ENCODE measurements at regions not wholly inside any gene's neighbourhood (a gene's known extent, or its start where the extent isn't known, plus 50 kb on each side); places are given as distances from the start of the nearest gene placed in this dataset.
"Not testable (repeated sequence)": the region's sequence is repeated elsewhere in the genome, so short reads cannot be mapped to it uniquely, and the experiment has no call there.

DNA sequence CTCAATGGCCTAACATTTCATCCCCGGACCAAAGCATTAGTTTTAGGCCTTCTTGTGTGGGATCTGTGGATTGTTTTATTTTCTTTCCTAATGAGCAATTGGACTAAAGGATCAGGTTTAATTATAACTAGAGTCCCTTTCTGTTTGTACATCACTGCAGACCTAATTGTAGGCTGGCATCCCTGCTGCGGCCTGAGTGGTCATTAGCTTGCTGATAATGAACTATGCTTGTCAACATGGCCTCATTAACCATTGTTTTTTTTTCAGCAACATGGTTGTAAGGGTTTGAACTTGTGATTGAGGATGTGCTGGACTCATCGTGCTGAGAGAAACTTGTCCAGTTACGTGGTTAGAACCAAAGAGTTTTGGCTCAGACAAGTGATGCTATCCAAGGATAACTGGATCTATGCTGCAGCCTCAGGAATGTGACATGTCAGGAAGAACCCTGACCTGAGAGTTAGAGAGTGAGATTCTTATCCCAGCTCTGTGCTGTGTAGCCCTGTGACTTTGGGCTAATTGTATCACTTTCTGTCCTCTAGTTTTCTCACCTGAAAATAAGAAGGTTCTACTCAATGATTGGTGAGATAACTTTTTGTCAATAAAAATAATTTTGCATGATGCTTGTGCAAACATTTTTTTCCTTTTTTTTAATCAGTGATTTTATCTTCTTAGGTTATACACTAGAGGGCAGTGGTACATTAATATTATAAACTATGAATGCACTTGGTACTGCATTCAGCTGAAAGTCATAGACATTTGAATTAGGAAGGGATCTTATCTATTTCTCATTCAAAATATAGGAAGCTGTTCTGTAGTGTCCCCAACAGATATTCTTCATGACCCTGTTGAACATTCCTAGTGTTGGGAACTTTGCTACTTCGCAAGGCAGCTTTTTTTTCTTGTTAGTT is 140.9 kb downstream of the RNF144B start:
- Histone ChIP-seq H3K27me3 (ENCODE audit: insufficient read depth, low read length) (0 out of 2 replicates have a peak, but pooled peaks cover 3% of the 10 kb centered on the region), H3K4me3 (ENCODE audit: low read depth, low read length) (no peak overlapping the region), H3K79me2 (ENCODE audit: control insufficient read depth, insufficient read depth, low read length, unreplicated experiment) (no peaks in the 10 kb centered on the region), H2AFZ (ENCODE audit: low read length, unreplicated experiment) (no peak overlapping the region), H3K36me3 (ENCODE audit: insufficient read depth, low read length) (no peaks in the 10 kb centered on the region), H3K4me1 (ENCODE audit: control insufficient read depth, insufficient read depth, low read length, unreplicated experiment) (no peaks in the 10 kb centered on the region), H3K27ac (ENCODE audit: low read depth, low read length) (no peak overlapping the region)

DNA sequence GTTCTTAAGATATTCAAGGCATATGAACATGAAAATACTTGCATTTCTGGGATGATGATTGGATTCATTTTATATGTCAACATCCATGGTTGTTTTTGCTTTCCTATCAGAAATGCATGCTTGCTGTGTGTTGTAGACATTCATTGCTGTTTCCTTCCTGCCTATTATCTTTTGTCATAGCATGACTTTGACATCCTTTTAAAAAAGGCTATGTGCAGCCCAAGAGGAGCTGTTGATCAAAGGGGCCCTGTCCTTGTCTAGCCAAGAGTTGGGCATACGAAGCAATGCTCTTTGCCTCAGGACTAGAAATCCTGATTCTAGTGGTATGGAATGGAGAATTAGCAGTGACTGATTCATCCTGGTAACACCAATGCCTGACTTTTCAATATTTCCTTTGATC is 143.1 kb downstream of the RNF144B start:
- Histone ChIP-seq H3K27ac (ENCODE audit: low read depth, low read length) (no peak overlapping the region), H3K79me2 (ENCODE audit: control insufficient read depth, insufficient read depth, low read length, unreplicated experiment) (no peaks in the 10 kb centered on the region), H3K27me3 (ENCODE audit: insufficient read depth, low read length) (peaks cover 10% of the 10 kb centered on the region), H3K36me3 (ENCODE audit: insufficient read depth, low read length) (no peaks in the 10 kb centered on the region), H3K4me3 (ENCODE audit: low read depth, low read length) (no peak overlapping the region), H3K4me1 (ENCODE audit: control insufficient read depth, insufficient read depth, low read length, unreplicated experiment) (no peaks in the 10 kb centered on the region), H2AFZ (ENCODE audit: low read length, unreplicated experiment) (no peak overlapping the region)

- Histone ChIP-seq H3K27me3 (ENCODE audit: insufficient read depth, low read length) (peaks cover 29% of the 10 kb centered on the region), H2AFZ (ENCODE audit: low read length, unreplicated experiment) (no peak overlapping the region), H3K79me2 (ENCODE audit: control insufficient read depth, insufficient read depth, low read length, unreplicated experiment) (no peaks in the 10 kb centered on the region), H3K36me3 (ENCODE audit: insufficient read depth, low read length) (no peaks in the 10 kb centered on the region), H3K27ac (ENCODE audit: low read depth, low read length) (no peak overlapping the region), H3K4me3 (ENCODE audit: low read depth, low read length) (no peak overlapping the region), H3K4me1 (ENCODE audit: control insufficient read depth, insufficient read depth, low read length, unreplicated experiment) (no peaks in the 10 kb centered on the region)
Observed at GRCh38 chr6:18532139-18532538, 145.0 kb downstream of the RNF144B start.

DNA sequence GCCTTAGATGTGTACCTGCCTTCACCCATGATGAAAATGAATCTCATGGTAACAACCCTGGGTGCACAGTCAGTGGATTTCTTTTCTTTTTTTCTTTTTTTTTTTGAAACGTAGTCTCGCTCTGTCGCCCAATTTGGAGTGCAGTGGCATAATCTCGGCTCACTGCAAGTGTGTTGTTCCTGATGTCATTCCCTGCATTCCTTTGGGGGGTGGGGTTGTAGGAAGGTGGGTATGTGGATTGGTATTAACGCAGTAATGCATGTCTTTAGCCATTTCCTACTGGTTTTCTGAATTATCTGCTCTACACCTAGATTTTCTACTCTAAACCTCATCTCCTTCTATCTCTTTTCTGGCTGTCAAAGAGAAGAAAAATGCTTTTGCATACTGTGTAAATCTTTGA is 146.6 kb downstream of the RNF144B start:
- Histone ChIP-seq H3K27ac (ENCODE audit: low read depth, low read length) (no peak overlapping the region), H2AFZ (ENCODE audit: low read length, unreplicated experiment) (no peak overlapping the region), H3K4me1 (ENCODE audit: control insufficient read depth, insufficient read depth, low read length, unreplicated experiment) (no peaks in the 10 kb centered on the region), H3K4me3 (ENCODE audit: low read depth, low read length) (no peak overlapping the region), H3K27me3 (ENCODE audit: insufficient read depth, low read length) (peaks cover 41% of the 10 kb centered on the region), H3K79me2 (ENCODE audit: control insufficient read depth, insufficient read depth, low read length, unreplicated experiment) (no peaks in the 10 kb centered on the region), H3K36me3 (ENCODE audit: insufficient read depth, low read length) (no peaks in the 10 kb centered on the region)

DNA sequence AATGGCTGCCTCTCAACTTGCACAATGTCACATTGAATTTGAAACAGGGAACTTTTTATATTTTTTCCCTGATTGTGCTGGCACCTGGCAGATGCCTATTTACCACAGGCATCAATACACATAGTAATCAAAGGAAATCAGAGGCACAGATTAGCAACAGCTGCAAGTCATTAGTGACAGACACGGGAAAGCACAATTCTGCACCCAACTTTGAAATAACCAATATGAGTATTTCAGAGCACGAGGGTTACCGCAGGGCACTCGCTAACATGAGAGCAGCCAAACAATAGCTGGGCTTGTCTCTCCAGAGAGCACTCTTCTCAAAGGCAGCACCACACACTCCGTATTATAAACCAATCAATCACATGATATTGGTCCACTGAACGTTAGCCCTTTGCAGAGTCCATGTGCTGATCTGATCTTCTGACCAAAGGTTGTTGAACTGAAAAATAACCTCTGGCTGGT is 149.5 kb downstream of the RNF144B start:
- H3K27me3 ChIP-seq (ENCODE audit: insufficient read depth, low read length), result peaks cover 51% of the 10 kb centered on the region
- no peak overlapping the region for H3K4me3 ChIP-seq (ENCODE audit: low read depth, low read length)
- H3K4me1 ChIP-seq (ENCODE audit: control insufficient read depth, insufficient read depth, low read length, unreplicated experiment), result no peaks in the 10 kb centered on the region
- H3K27ac ChIP-seq (ENCODE audit: low read depth, low read length), result no peak overlapping the region
- H3K79me2 ChIP-seq (ENCODE audit: control insufficient read depth, insufficient read depth, low read length, unreplicated experiment), result no peaks in the 10 kb centered on the region
- H2AFZ ChIP-seq (ENCODE audit: low read length, unreplicated experiment), result no peak overlapping the region
- no peaks in the 10 kb centered on the region for H3K36me3 ChIP-seq (ENCODE audit: insufficient read depth, low read length)

GRCh38 chr6:18538315-18538714 is 151.2 kb downstream of the RNF144B start:
- no peak overlapping the region for H3K27ac ChIP-seq (ENCODE audit: low read depth, low read length)
- H3K27me3 ChIP-seq (ENCODE audit: insufficient read depth, low read length), result peaks cover 53% of the 10 kb centered on the region
- H2AFZ ChIP-seq (ENCODE audit: low read length, unreplicated experiment), result no peak overlapping the region
- no peak overlapping the region for H3K4me3 ChIP-seq (ENCODE audit: low read depth, low read length)
- H3K36me3 ChIP-seq (ENCODE audit: insufficient read depth, low read length), result no peaks in the 10 kb centered on the region
- no peaks in the 10 kb centered on the region for H3K4me1 ChIP-seq (ENCODE audit: control insufficient read depth, insufficient read depth, low read length, unreplicated experiment)
- no peaks in the 10 kb centered on the region for H3K79me2 ChIP-seq (ENCODE audit: control insufficient read depth, insufficient read depth, low read length, unreplicated experiment)

GRCh38 chr6:18543051-18543450 is 155.9 kb downstream of the RNF144B start:
- Histone ChIP-seq H3K4me3 (ENCODE audit: low read depth, low read length) (no peak overlapping the region), H3K4me1 (ENCODE audit: control insufficient read depth, insufficient read depth, low read length, unreplicated experiment) (no peaks in the 10 kb centered on the region), H3K36me3 (ENCODE audit: insufficient read depth, low read length) (no peaks in the 10 kb centered on the region), H3K79me2 (ENCODE audit: control insufficient read depth, insufficient read depth, low read length, unreplicated experiment) (no peaks in the 10 kb centered on the region), H2AFZ (ENCODE audit: low read length, unreplicated experiment) (no peak overlapping the region), H3K27ac (ENCODE audit: low read depth, low read length) (no peak overlapping the region), H3K27me3 (ENCODE audit: insufficient read depth, low read length) (peaks cover 19% of the 10 kb centered on the region)

DNA sequence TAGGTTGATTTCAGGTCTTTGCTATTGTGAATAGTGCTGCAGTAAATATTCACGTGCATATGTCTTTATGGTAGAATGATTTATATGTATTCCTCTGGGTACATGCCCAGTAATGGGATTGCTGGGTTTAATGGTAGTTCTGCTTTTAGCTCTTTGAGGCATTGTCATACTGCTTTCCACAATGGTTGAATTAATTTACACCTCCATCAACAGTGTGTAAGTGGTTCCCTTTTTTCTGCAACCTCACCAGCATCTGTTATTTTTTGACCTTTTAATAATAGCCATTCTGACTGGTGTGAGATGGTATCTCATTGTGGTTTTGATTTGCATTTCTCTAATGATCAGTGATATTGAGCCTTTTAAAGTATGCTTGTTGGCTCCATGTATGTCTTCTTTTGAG is 158.0 kb downstream of the RNF144B start:
- not testable (repeated sequence) for H2AFZ ChIP-seq (ENCODE audit: low read length, unreplicated experiment); H3K27ac ChIP-seq (ENCODE audit: low read depth, low read length); H3K4me1 ChIP-seq (ENCODE audit: control insufficient read depth, insufficient read depth, low read length, unreplicated experiment); H3K36me3 ChIP-seq (ENCODE audit: insufficient read depth, low read length); H3K4me3 ChIP-seq (ENCODE audit: low read depth, low read length); H3K79me2 ChIP-seq (ENCODE audit: control insufficient read depth, insufficient read depth, low read length, unreplicated experiment); H3K27me3 ChIP-seq (ENCODE audit: insufficient read depth, low read length)

DNA sequence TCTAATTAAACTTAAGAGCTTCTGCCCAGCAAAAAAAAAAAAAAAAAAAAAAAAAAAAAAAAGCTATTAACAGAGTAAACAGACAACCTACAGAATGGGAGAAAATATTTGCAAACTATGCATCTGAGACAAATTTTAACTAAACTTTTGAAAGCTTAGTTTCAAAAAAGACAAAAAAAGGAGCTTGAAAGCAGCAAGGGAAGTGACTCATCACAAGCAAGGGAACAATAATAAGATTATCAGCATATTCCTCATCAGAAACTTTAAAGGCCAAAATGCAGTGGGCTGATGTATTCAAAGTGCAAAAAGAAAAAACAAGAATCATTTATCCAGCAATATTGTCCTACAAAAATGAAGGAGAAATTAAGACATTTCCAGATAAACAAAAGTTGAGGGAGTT is 158.6 kb downstream of the RNF144B start:
- H3K36me3 ChIP-seq (ENCODE audit: insufficient read depth, low read length), result no peaks in the 10 kb centered on the region
- peaks cover 9% of the 10 kb centered on the region for H3K27me3 ChIP-seq (ENCODE audit: insufficient read depth, low read length)
- no peak overlapping the region for H3K27ac ChIP-seq (ENCODE audit: low read depth, low read length)
- no peak overlapping the region for H2AFZ ChIP-seq (ENCODE audit: low read length, unreplicated experiment)
- H3K4me1 ChIP-seq (ENCODE audit: control insufficient read depth, insufficient read depth, low read length, unreplicated experiment), result peaks cover 2% of the 10 kb centered on the region
- no peak overlapping the region for H3K4me3 ChIP-seq (ENCODE audit: low read depth, low read length)
- H3K79me2 ChIP-seq (ENCODE audit: control insufficient read depth, insufficient read depth, low read length, unreplicated experiment), result no peaks in the 10 kb centered on the region

DNA sequence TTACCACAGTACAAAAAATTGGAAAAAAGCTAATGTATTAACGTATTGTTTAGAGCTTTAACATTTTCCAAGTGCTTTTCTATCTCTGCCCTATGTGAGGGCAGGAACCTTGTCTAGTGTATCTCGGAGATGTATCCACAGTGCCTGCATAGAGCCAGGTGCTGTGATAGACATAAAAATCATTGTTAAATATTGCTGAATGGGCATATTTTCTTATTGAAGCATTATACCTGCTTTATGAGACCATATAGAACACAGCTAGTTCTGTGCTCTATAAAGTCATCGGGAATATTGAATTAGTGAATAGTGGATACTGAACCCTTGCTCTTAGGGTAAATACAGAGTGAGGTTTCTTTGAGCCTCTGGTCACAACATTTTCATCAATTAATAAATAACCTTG is 163.0 kb downstream of the RNF144B start:
- no peaks in the 10 kb centered on the region for H3K79me2 ChIP-seq (ENCODE audit: control insufficient read depth, insufficient read depth, low read length, unreplicated experiment)
- H3K4me3 ChIP-seq (ENCODE audit: low read depth, low read length), result no peak overlapping the region
- H3K36me3 ChIP-seq (ENCODE audit: insufficient read depth, low read length), result no peaks in the 10 kb centered on the region
- H3K27ac ChIP-seq (ENCODE audit: low read depth, low read length), result no peak overlapping the region
- H2AFZ ChIP-seq (ENCODE audit: low read length, unreplicated experiment), result no peak overlapping the region
- H3K4me1 ChIP-seq (ENCODE audit: control insufficient read depth, insufficient read depth, low read length, unreplicated experiment), result peaks cover 5% of the 10 kb centered on the region
- H3K27me3 ChIP-seq (ENCODE audit: insufficient read depth, low read length), result peaks cover 5% of the 10 kb centered on the region

- peak overlapping the region; percentile 66 for H2AFZ ChIP-seq (ENCODE audit: low read length, unreplicated experiment)
Observed at GRCh38 chr6:18551228-18551627, 164.1 kb downstream of the RNF144B start.

More at GRCh38 chr6:18551228-18551627, 164.1 kb downstream of the RNF144B start:
- H3K4me3 ChIP-seq (ENCODE audit: low read depth, low read length), result peak overlapping the region; percentile 42
- 0 out of 2 replicates have a peak overlapping the region, but pooled peaks have one; percentile 8 for H3K27ac ChIP-seq (ENCODE audit: low read depth, low read length)
- H3K79me2 ChIP-seq (ENCODE audit: control insufficient read depth, insufficient read depth, low read length, unreplicated experiment), result no peaks in the 10 kb centered on the region
- H3K36me3 ChIP-seq (ENCODE audit: insufficient read depth, low read length), result no peaks in the 10 kb centered on the region
- H3K27me3 ChIP-seq (ENCODE audit: insufficient read depth, low read length), result peaks cover 9% of the 10 kb centered on the region
- H3K4me1 ChIP-seq (ENCODE audit: control insufficient read depth, insufficient read depth, low read length, unreplicated experiment), result peaks cover 5% of the 10 kb centered on the region
